AG09319 (cell line): ENCODE measurements at regions not wholly inside any gene's neighbourhood (a gene's known extent, or its start where the extent isn't known, plus 50 kb on each side); places are given as distances from the start of the nearest gene placed in this dataset.

Source experiments
- DNase-seq: peaks from one replicate; pipeline ENCODE4 v3.0.0-alpha.2; 2010; ENCODE audit warnings: low read depth; ENCODE audit errors: extremely low read depth
- TF ChIP-seq, protein P1 (sequence below): IDR thresholded peaks from 2 replicates; pipeline ENCODE4 v1.5.1; 2011; ENCODE audit warnings: low read depth, mild to moderate bottlenecking, inconsistent platforms, low read length, moderate library complexity

DNA sequence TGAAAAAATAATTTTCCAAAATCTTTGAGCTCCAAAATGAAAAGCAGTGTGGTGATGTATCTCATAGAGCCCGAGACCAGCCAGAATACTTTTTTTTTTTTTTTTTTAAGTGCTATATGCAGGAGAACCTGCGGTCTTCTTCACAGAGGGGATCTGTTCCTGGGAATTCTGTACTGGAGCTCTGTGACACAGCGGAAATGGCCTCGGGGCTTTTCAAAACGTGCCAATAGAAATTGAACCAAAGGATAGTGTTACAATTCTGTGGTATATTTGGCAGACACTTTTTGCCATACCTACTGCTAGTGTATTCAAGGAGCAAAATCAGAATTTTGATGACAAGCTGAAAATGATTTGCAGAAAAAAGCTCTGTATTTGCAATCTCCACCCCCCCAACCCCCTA is 1429.3 kb upstream of the LRRTM3 start:
- TF ChIP-seq, protein P1, sequence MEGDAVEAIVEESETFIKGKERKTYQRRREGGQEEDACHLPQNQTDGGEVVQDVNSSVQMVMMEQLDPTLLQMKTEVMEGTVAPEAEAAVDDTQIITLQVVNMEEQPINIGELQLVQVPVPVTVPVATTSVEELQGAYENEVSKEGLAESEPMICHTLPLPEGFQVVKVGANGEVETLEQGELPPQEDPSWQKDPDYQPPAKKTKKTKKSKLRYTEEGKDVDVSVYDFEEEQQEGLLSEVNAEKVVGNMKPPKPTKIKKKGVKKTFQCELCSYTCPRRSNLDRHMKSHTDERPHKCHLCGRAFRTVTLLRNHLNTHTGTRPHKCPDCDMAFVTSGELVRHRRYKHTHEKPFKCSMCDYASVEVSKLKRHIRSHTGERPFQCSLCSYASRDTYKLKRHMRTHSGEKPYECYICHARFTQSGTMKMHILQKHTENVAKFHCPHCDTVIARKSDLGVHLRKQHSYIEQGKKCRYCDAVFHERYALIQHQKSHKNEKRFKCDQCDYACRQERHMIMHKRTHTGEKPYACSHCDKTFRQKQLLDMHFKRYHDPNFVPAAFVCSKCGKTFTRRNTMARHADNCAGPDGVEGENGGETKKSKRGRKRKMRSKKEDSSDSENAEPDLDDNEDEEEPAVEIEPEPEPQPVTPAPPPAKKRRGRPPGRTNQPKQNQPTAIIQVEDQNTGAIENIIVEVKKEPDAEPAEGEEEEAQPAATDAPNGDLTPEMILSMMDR: no peak
- no peak for DNase-seq

DNA sequence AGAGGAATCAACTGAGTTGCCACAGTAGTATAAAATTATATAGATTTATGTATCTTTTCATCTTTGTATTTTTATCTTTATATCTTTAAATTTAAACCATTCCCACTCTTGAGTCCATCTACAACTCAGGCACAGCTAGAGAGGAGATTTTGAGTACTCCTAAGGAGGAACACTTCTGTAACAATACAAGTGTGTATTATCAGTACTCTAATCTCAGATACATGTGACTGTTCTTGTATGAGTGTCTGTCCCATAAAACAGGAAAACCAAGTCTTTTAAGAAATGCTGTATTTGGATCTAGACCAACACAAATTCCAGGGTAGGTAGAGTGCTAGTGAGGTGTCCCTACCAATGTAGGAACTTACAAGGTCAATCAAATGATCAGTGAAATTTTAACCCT is 1428.0 kb upstream of the LRRTM3 start:
- TF ChIP-seq, protein P1: no peak
- no peak for DNase-seq

DNA sequence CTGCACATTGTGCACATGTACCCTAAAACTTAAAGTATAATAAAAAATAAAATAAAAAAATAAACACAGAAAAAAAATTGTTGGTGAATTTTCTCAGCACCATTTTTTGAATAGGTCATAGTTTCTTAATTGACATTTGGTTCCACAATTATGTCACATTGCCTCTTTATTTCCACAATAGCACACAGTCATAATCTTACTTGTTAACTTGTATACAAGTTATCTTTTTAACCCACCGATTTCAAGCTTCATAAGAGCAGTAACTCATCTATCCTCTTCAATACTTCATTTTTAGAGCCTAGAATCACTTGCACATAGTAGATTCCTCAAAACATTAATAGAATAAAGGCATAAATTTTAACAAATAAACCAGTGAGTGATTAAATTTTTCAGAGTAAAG is 1425.1 kb upstream of the LRRTM3 start:
- no peak for DNase-seq
- TF ChIP-seq, protein P1: no peak

DNA sequence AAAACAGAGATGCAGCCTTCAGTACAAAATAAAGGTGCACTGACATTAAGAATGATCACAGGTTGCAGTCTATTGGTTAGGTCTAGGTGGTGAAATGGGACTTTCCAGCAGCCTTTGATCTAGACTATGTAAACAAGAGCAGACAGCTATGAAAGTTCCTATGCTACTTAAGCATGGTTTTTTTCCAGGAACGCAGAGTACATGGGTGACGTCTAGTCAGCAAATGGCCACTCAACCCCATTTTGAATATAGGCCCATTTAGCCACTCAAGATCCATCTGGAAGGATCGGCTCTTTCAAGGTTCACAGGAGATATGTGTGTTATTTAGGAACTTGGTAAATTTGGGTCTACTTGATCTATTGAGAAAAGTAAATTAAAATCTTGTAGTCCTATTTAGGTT is 1424.6 kb upstream of the LRRTM3 start:
- TF ChIP-seq, protein P1: no peak
- DNase-seq: no peak

DNA sequence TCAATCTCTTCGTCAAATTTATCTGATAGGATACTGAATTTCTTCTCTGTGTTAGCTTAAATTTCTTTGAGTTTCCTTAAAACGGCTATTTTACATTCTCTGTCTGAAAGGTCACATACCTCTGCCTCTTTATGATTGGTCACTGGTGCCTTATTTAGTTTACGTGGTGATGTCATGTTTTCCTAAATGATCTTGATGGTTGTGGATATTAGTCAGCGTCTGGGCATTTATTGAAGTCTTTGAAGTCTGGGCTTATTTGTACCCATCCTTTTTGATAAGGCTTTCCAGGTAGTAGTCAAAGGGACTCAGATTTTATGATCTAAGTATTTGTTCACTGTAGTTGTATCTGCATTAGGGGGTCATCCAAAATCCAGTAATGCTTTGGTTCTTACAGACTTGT is 1407.5 kb upstream of the LRRTM3 start:
- TF ChIP-seq, protein P1: no peak
- no peak for DNase-seq

DNA sequence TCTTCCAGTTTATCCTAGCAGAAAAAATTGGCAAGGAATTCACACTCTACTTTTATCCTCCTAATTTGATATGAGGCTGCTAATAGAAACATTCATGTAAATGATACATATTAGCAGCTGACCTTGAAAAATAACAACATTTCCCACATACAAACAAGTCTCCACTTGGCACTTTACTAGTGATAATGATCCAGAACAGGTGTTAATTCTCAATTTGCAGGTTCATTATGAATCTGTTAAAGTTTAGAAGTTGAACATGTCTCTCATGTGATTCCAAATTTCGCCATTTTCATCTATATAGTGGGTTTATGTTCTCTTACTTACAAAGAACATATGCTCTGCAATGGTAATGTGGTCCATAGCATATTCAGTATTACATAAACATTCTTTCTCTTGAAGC is 1396.8 kb upstream of the LRRTM3 start:
- TF ChIP-seq, protein P1: no peak
- DNase-seq: no peak

DNA sequence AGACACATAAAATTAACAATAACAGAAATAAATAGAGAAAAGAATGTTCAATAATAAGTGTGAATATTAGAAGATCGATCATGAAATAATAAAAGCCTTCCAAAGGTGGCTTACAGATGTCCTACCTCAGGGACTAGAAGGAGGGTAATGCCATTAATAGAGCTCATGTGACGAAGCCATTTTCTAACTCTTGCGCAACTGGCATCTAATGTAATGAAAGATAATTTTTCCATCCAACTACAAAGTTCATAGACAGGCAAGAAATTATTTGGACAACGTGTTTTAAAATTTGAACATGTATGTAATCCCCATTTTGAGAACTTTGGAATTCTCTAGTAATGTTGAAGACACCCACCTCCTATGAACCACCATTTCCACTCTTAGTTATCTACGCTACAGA is 1394.3 kb upstream of the LRRTM3 start:
- TF ChIP-seq, protein P1: no peak
- DNase-seq: no peak
